GM12875 (cell line): ENCODE measurements at regions not wholly inside any gene's neighbourhood (a gene's known extent, or its start where the extent isn't known, plus 50 kb on each side); places are given as distances from the start of the nearest gene placed in this dataset.

ENCODE experiments used
- H3K4me3 ChIP-seq: one replicate; pipeline ENCODE4 v1.5.1; 2011; ENCODE audit warnings: low read depth, low read length, control low read depth
- CTCF ChIP-seq: IDR thresholded peaks from 2 replicates; pipeline ENCODE4 v1.5.1; 2011; ENCODE audit warnings: low read depth, mild to moderate bottlenecking, control low read depth, inconsistent platforms, low read length, moderate library complexity, borderline replicate concordance; ENCODE audit not compliant: insufficient read depth

DNA sequence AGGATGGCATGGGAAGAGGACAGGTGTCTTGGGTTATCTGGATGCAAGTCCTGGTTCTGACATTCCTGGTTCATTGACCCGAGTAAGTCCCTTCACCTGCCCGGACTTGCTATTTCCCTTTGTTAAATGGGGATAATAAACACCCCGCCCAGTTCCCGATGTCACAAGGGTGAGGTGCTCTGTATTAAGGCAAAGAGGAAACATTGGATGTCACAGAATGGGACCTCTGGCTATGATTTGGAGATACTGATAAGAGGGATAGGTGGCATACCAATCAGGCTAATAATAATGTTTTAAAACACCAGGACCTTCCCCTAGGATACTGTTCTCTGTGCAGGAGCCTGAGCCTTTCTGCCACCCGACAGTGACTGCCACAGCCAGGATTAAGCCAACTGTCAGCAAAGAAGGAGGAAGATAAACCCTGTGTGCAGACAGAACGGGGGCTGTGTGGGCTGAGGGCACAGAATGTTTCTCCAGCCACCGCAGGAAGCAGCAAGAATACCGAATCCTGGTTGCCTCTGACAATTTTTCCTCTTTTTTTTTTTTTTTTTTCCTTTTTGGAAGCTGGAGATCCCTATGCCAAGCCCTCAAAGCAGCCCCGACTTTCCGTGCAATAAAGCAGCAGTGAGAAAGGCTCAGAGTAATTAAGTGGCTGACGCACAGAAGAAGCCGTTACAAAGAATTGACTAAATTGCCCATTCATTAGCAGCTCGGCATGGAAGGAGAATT lies 336.6 kb downstream of the SMAD2 start:
- no peak overlapping the region for H3K4me3 ChIP-seq
- TF ChIP-seq CTCF, result no peak

DNA sequence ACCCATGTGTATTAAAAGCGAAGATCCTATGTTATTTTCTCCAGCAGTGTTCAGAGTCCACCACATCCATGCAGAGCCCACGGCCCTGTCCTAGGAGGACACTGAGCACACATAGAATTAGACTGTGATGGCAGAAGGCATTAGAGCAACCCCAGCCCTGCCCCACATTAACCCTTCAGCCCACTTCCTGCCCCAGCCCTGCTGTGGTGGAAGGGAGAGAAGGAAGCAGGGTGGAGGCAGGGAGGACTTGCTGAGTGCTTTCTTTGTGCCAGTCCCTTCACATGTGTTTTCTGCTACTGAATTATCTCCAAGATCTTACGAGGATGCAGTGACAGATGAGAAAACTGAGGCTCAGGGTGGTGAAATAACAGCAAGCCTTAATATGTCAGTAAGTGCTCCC lies 339.0 kb downstream of the SMAD2 start:
- no peak for TF ChIP-seq CTCF
- H3K4me3 ChIP-seq, result no peak overlapping the region

GRCh38 chr18:47587587-47587986 lies 336.1 kb upstream of the SKOR2 start:
- H3K4me3 ChIP-seq, result no peak overlapping the region
- TF ChIP-seq CTCF, result no peak

GRCh38 chr18:47586418-47587070 lies 335.1 kb upstream of the SKOR2 start:
- H3K4me3 ChIP-seq, result no peak overlapping the region
- no peak for TF ChIP-seq CTCF

DNA sequence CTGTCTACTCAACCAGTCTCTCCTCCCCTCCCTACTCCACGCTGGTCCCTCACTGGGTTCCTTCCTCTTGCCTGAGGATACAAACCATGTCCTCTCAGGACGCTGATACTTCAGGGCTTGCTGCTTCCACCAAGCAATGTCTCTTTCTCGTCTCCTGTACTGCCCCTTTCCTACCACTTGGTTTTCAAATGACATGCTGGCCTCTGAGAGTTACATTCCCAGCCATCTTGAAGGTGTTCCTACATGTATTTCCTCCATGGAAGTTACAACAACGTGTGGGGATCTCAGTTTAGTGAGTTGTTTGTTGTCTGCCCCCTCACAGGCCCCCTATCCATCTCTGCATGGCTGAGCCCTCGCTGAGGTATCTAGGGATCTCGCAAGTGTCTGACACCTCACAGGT lies 334.5 kb upstream of the SKOR2 start:
- no peak overlapping the region for H3K4me3 ChIP-seq
- TF ChIP-seq CTCF, result no peak

DNA sequence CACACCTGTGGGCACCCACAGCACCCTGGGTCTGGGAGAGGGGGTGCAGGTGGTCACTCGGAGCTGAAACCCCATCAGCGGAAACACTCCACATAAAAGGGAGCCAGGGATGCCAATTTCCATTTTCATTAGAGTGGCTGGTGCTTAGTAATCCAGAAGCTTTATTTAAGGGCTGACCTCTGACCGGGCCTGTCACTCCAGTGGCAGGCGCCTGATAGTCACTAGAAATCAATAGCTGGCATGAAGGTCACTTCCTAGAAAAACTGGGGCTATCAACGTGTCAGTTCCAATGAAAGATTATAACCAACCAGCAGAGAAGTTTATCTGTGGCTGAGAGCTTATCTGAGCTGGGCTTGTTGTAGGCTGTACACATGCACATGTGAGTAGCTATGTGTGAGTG lies 333.7 kb upstream of the SKOR2 start:
- no peak overlapping the region for H3K4me3 ChIP-seq
- TF ChIP-seq CTCF, result no peak

DNA sequence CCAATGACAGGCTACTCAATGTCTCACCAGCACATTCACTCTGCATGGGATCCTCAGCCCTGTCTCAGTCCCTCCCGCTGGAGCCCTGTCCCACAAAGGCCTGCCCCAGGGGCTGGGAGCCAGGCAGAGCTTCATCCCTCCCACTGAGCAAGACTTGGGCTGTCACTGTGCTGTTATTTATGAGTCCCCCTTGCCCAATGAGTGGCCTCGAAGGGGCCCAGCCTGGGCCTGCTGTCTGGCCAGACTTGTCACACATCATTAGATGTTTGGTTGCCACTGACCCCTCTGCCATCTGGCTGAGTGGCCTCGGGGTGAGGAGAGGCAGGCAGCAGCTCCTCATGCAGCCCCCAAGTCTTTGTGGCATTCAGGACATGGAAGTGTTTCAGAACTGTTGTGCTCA lies 330.6 kb upstream of the SKOR2 start:
- TF ChIP-seq CTCF, result no peak

More for the DNA sequence above, 330.6 kb upstream of the SKOR2 start:
- no peak overlapping the region for H3K4me3 ChIP-seq
